Activated CD4-positive, alpha-beta memory T cell treated with anti-CD3 and anti-CD28 coated beads, Interleukin-2, amount 10 ng/mL, durations not matched to agents 7 days and 5 days (primary cell): ENCODE measurements at regions not wholly inside any gene's neighbourhood (a gene's known extent, or its start where the extent isn't known, plus 50 kb on each side); places are given as distances from the start of the nearest gene placed in this dataset.

Source experiments
- CTCF ChIA-PET: fragments of 350-600 bp; sonication (Branson Sonifier 250); formaldehyde crosslinking; loops from one replicate; lab custom pipeline; 2021; ENCODE audit warnings: antibody characterized with exemption, inconsistent platforms; lab: Charles Lee
- POLR2A ChIA-PET: fragments of 350-600 bp; sonication (Branson Sonifier 250); formaldehyde crosslinking; loops from one replicate; lab custom pipeline; 2021; ENCODE audit warnings: antibody characterized with exemption; lab: Charles Lee
- DNase-seq: peaks from one replicate; pipeline ENCODE4 v3.0.0-alpha.2; 2020
- H3K27ac Mint-ChIP-seq: one replicate; pipeline ENCODE4 v1.8.0; 2021; ENCODE audit warnings: mild to moderate bottlenecking, mixed read lengths
- H3K27me3 Mint-ChIP-seq: one replicate; pipeline ENCODE4 v1.8.0; 2021; ENCODE audit warnings: mixed read lengths
- H3K36me3 Mint-ChIP-seq: one replicate; pipeline ENCODE4 v1.8.0; 2021; ENCODE audit warnings: low read depth, mixed read lengths
- H3K4me1 Mint-ChIP-seq: one replicate; pipeline ENCODE4 v1.8.0; 2021; ENCODE audit warnings: mixed read lengths
- H3K4me3 Mint-ChIP-seq: one replicate; pipeline ENCODE4 v1.8.0; 2021; ENCODE audit warnings: mild to moderate bottlenecking, mixed read lengths
- H3K9me3 Mint-ChIP-seq: one replicate; pipeline ENCODE4 v1.8.0; 2021; ENCODE audit warnings: mixed read lengths

GRCh38 chr17:72249441-72249840 is 128.6 kb downstream of the SOX9 start:
- Mint-ChIP-seq H3K27ac (no peak overlapping the region), H3K4me3 (no peak overlapping the region), H3K9me3 (peaks cover 6% of the 10 kb centered on the region), H3K27me3 (no peaks in the 10 kb centered on the region), H3K4me1 (no peaks in the 10 kb centered on the region), H3K36me3 (no peaks in the 10 kb centered on the region)
- ChIA-PET CTCF (no interaction called here), POLR2A (no interaction called here)
- DNase-seq, result no peak

- no peak overlapping the region for H3K4me3 Mint-ChIP-seq
- no peak for DNase-seq
- H3K27me3 Mint-ChIP-seq, result no peaks in the 10 kb centered on the region
- no peaks in the 10 kb centered on the region for H3K4me1 Mint-ChIP-seq
- no peak overlapping the region for H3K27ac Mint-ChIP-seq
- ChIA-PET POLR2A (no interaction called here), CTCF (no interaction called here)
- no peaks in the 10 kb centered on the region for H3K36me3 Mint-ChIP-seq
- H3K9me3 Mint-ChIP-seq, result peaks cover 6% of the 10 kb centered on the region
These were observed 129.4 kb downstream of the SOX9 start for GRCh38 chr17:72250206-72250605.

- Mint-ChIP-seq H3K36me3 (no peaks in the 10 kb centered on the region), H3K4me3 (no peak overlapping the region), H3K27me3 (no peaks in the 10 kb centered on the region), H3K27ac (no peak overlapping the region), H3K4me1 (no peaks in the 10 kb centered on the region), H3K9me3 (peaks cover 6% of the 10 kb centered on the region)
- ChIA-PET CTCF (no interaction called here), POLR2A (no interaction called here)
- DNase-seq, result no peak
These were observed 132.8 kb downstream of the SOX9 start for GRCh38 chr17:72253597-72253996.

GRCh38 chr17:72254808-72255449 is 134.1 kb downstream of the SOX9 start:
- no peak for DNase-seq
- no peak overlapping the region for H3K27ac Mint-ChIP-seq
- no peaks in the 10 kb centered on the region for H3K27me3 Mint-ChIP-seq
- peaks cover 6% of the 10 kb centered on the region for H3K9me3 Mint-ChIP-seq
- ChIA-PET POLR2A (no interaction called here), CTCF (no interaction called here)
- no peaks in the 10 kb centered on the region for H3K36me3 Mint-ChIP-seq
- no peak overlapping the region for H3K4me3 Mint-ChIP-seq
- H3K4me1 Mint-ChIP-seq, result no peaks in the 10 kb centered on the region

- POLR2A ChIA-PET, result no interaction called here
- H3K27ac Mint-ChIP-seq, result no peak overlapping the region
- H3K27me3 Mint-ChIP-seq, result no peaks in the 10 kb centered on the region
- H3K9me3 Mint-ChIP-seq, result peaks cover 6% of the 10 kb centered on the region
- no peaks in the 10 kb centered on the region for H3K4me1 Mint-ChIP-seq
- H3K36me3 Mint-ChIP-seq, result no peaks in the 10 kb centered on the region
- CTCF ChIA-PET, result no interaction called here
- H3K4me3 Mint-ChIP-seq, result no peak overlapping the region
- DNase-seq, result no peak
These were observed 134.7 kb downstream of the SOX9 start for GRCh38 chr17:72255481-72255880.

- Mint-ChIP-seq H3K4me3 (no peak overlapping the region), H3K27ac (no peak overlapping the region), H3K27me3 (no peaks in the 10 kb centered on the region), H3K9me3 (no peaks in the 10 kb centered on the region), H3K36me3 (no peaks in the 10 kb centered on the region), H3K4me1 (no peaks in the 10 kb centered on the region)
- DNase-seq, result no peak
- CTCF ChIA-PET, result no interaction called here
- POLR2A ChIA-PET, result no interaction called here
These were observed 137.9 kb downstream of the SOX9 start for GRCh38 chr17:72258711-72259110.

- Mint-ChIP-seq H3K27ac (no peak overlapping the region), H3K4me3 (no peak overlapping the region), H3K9me3 (no peaks in the 10 kb centered on the region), H3K27me3 (no peaks in the 10 kb centered on the region), H3K36me3 (no peaks in the 10 kb centered on the region), H3K4me1 (no peaks in the 10 kb centered on the region)
- CTCF ChIA-PET, result no interaction called here
- no peak for DNase-seq
- POLR2A ChIA-PET, result no interaction called here
These were observed 139.1 kb downstream of the SOX9 start for GRCh38 chr17:72259922-72260321.

- H3K27ac Mint-ChIP-seq, result no peak overlapping the region
- no peak for DNase-seq
- H3K4me1 Mint-ChIP-seq, result no peaks in the 10 kb centered on the region
- ChIA-PET CTCF (no interaction called here), POLR2A (no interaction called here)
- H3K36me3 Mint-ChIP-seq, result no peaks in the 10 kb centered on the region
- H3K9me3 Mint-ChIP-seq, result no peaks in the 10 kb centered on the region
- no peaks in the 10 kb centered on the region for H3K27me3 Mint-ChIP-seq
- no peak overlapping the region for H3K4me3 Mint-ChIP-seq
These were observed 141.9 kb downstream of the SOX9 start for GRCh38 chr17:72262766-72263165.

- POLR2A ChIA-PET, result no interaction called here
- Mint-ChIP-seq H3K27ac (no peak overlapping the region), H3K9me3 (no peaks in the 10 kb centered on the region), H3K36me3 (no peaks in the 10 kb centered on the region), H3K4me3 (no peak overlapping the region), H3K27me3 (no peaks in the 10 kb centered on the region), H3K4me1 (no peaks in the 10 kb centered on the region)
- no peak for DNase-seq
- CTCF ChIA-PET, result interaction anchor here (1.3 kb wide), 1 partner anchor 292 kb away, joined by 3 read pairs; no protein-coding TSS in a partner anchor
These were observed 144.0 kb downstream of the SOX9 start for GRCh38 chr17:72264682-72265405.

GRCh38 chr17:72266112-72266775 is 145.4 kb downstream of the SOX9 start:
- H3K36me3 Mint-ChIP-seq, result no peaks in the 10 kb centered on the region
- H3K4me1 Mint-ChIP-seq, result no peaks in the 10 kb centered on the region
- H3K27ac Mint-ChIP-seq, result no peak overlapping the region
- CTCF ChIA-PET, result no interaction called here
- no peaks in the 10 kb centered on the region for H3K27me3 Mint-ChIP-seq
- H3K4me3 Mint-ChIP-seq, result no peak overlapping the region
- no peak for DNase-seq
- POLR2A ChIA-PET, result no interaction called here
- no peaks in the 10 kb centered on the region for H3K9me3 Mint-ChIP-seq

- Mint-ChIP-seq H3K36me3 (no peaks in the 10 kb centered on the region), H3K9me3 (no peaks in the 10 kb centered on the region), H3K27me3 (no peaks in the 10 kb centered on the region), H3K4me3 (no peak overlapping the region), H3K27ac (no peak overlapping the region), H3K4me1 (no peaks in the 10 kb centered on the region)
- POLR2A ChIA-PET, result no interaction called here
- CTCF ChIA-PET, result no interaction called here
- no peak for DNase-seq
These were observed 146.8 kb downstream of the SOX9 start for GRCh38 chr17:72267601-72268000.

- no peak overlapping the region for H3K27ac Mint-ChIP-seq
- H3K27me3 Mint-ChIP-seq, result no peaks in the 10 kb centered on the region
- H3K4me3 Mint-ChIP-seq, result no peak overlapping the region
- ChIA-PET POLR2A (no interaction called here), CTCF (no interaction called here)
- H3K4me1 Mint-ChIP-seq, result no peaks in the 10 kb centered on the region
- no peaks in the 10 kb centered on the region for H3K9me3 Mint-ChIP-seq
- no peak for DNase-seq
- no peaks in the 10 kb centered on the region for H3K36me3 Mint-ChIP-seq
These were observed 147.6 kb downstream of the SOX9 start for GRCh38 chr17:72268431-72268830.

- Mint-ChIP-seq H3K27me3 (no peaks in the 10 kb centered on the region), H3K27ac (no peak overlapping the region), H3K36me3 (no peaks in the 10 kb centered on the region), H3K4me1 (no peaks in the 10 kb centered on the region), H3K4me3 (no peak overlapping the region), H3K9me3 (no peaks in the 10 kb centered on the region)
- DNase-seq, result no peak
- ChIA-PET CTCF (no interaction called here), POLR2A (no interaction called here)
These were observed 149.6 kb downstream of the SOX9 start for GRCh38 chr17:72270273-72270924.
